ENCODE measurements at regions not wholly inside any gene's neighbourhood (a gene's known extent, or its start where the extent isn't known, plus 50 kb on each side); places are given as distances from the start of the nearest gene placed in this dataset.

DNA sequence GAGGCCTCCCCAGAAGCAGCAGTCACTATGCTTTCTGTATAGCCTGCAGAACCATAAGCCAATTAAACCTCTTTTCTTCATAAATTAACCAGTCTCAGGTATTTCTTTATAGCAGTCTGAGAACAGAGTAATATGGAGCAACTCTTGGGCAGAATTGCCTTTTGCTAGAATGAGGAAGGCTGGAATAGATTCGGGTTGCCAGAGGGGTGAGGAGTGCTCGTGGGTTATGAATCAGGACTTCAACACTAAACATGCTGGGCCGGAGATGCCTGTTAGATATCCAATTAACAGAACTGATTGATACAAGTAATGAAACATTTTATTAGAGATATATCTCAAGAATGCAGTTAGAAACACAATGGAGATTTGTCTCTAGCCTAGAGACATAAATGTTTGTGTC lies 140.9 kb upstream of the MAP3K1 start:
- no peaks in the 10 kb centered on the region for H3K9me3 ChIP-seq
- DNase-seq, result no peak
- peaks cover 0 to 11% (median 3%) of the 10 kb centered on the region in 4 donors for H3K4me1 ChIP-seq
- no peaks in the 10 kb centered on the region for H3K27me3 ChIP-seq
- TF ChIP-seq POLR2A (IDR thresholded peaks at IDR 0.05), result no peak
- TF ChIP-seq, protein P1, sequence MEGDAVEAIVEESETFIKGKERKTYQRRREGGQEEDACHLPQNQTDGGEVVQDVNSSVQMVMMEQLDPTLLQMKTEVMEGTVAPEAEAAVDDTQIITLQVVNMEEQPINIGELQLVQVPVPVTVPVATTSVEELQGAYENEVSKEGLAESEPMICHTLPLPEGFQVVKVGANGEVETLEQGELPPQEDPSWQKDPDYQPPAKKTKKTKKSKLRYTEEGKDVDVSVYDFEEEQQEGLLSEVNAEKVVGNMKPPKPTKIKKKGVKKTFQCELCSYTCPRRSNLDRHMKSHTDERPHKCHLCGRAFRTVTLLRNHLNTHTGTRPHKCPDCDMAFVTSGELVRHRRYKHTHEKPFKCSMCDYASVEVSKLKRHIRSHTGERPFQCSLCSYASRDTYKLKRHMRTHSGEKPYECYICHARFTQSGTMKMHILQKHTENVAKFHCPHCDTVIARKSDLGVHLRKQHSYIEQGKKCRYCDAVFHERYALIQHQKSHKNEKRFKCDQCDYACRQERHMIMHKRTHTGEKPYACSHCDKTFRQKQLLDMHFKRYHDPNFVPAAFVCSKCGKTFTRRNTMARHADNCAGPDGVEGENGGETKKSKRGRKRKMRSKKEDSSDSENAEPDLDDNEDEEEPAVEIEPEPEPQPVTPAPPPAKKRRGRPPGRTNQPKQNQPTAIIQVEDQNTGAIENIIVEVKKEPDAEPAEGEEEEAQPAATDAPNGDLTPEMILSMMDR (IDR thresholded peaks at IDR 0.05), result no peak
- H3K36me3 ChIP-seq, result no peaks in the 10 kb centered on the region
- no peak overlapping the region for H3K4me3 ChIP-seq
- no peak overlapping the region for H3K27ac ChIP-seq

DNA sequence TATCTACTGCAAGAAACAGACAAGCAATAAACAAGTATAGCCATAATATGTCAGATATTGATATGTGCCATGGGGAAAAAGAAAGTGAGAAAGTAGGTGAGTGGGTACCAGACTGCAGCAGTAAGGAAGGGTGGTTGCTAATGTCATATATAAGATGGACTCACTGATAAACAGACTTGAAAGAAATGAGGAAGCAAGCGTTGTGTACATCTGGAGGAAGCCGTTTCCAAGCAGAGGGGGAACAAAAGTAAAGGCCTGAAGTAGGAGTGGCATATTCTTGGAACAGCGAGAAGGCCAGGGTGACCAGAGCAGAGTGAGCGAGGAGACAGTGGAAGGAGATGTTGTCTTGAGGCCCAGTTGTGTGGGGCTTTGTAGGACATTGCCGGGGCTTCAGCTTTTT lies 142.2 kb upstream of the MAP3K1 start:
- H3K9me3 ChIP-seq, result no peaks in the 10 kb centered on the region
- TF ChIP-seq POLR2A (IDR thresholded peaks at IDR 0.05), result no peak
- TF ChIP-seq, protein P1 (IDR thresholded peaks at IDR 0.05), result no peak

DNA sequence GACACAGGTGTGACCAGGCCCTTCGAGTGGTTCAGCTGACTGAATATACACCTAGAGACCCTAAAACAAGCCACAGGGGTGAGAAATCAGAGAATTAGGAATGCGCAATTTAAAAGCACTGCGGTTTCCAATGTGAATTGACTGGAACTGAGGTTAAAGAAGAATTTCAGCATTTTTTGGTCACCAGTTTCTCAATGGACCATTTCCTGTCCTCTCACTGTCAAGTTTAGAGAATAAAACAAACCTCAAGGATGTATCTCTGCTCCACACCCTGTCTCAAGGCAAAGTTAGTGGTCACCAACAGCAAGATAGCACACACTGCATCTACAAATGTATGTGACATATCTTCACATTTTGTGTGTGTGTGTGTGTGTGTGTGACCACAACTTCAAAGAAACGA lies 143.8 kb upstream of the MAP3K1 start:
- H3K27me3 ChIP-seq, result no peaks in the 10 kb centered on the region
- TF ChIP-seq POLR2A (IDR thresholded peaks at IDR 0.05), result no peak
- TF ChIP-seq, protein P1 (IDR thresholded peaks at IDR 0.05), result no peak

More for the DNA sequence above, 142.2 kb upstream of the MAP3K1 start:
- Histone ChIP-seq H3K4me3 (no peak overlapping the region), H3K27ac (peak overlapping the region in 1 of 4 donors; percentile 20), H3K27me3 (no peaks in the 10 kb centered on the region), H3K36me3 (no peaks in the 10 kb centered on the region), H3K4me1 (peaks cover 0 to 11% (median 3%) of the 10 kb centered on the region in 4 donors)
- DNase-seq, result no peak

DNA sequence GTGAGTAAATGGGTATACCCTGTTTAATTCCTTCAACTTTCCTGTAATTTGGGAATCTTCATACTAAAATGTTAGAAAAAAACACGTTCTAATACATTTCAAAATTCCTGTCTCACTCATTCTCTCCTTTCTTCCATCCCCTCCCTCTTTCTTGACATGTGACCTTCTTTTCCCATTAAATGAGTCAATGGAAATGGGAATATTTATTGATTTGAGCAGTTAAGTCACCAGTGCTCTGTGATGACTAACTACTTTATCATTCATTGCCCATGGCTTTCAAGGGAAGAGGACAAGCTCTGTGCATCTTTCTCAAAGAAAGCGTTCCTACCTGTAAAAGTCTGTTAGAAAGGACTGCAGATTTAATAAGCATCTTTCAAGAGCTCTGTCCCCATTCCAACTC lies 144.4 kb upstream of the MAP3K1 start:
- Histone ChIP-seq H3K27ac (peak overlapping the region in 1 of 4 donors; percentile 81), H3K4me1 (peaks cover 0 to 6% (median 0%) of the 10 kb centered on the region in 4 donors), H3K27me3 (no peaks in the 10 kb centered on the region), H3K4me3 (no peak overlapping the region), H3K36me3 (no peaks in the 10 kb centered on the region), H3K9me3 (no peaks in the 10 kb centered on the region)
- TF ChIP-seq, protein P1 (IDR thresholded peaks at IDR 0.05), result no peak
- TF ChIP-seq POLR2A (IDR thresholded peaks at IDR 0.05), result no peak
- no peak for DNase-seq

More for the DNA sequence above, 143.8 kb upstream of the MAP3K1 start:
- H3K4me1 ChIP-seq, result peaks cover 0 to 6% (median under 1%) of the 10 kb centered on the region in 4 donors
- H3K9me3 ChIP-seq, result no peaks in the 10 kb centered on the region
- H3K36me3 ChIP-seq, result no peaks in the 10 kb centered on the region
- DNase-seq, result no peak
- peak overlapping the region in 1 of 4 donors; percentile 7 for H3K27ac ChIP-seq
- H3K4me3 ChIP-seq, result no peak overlapping the region

DNA sequence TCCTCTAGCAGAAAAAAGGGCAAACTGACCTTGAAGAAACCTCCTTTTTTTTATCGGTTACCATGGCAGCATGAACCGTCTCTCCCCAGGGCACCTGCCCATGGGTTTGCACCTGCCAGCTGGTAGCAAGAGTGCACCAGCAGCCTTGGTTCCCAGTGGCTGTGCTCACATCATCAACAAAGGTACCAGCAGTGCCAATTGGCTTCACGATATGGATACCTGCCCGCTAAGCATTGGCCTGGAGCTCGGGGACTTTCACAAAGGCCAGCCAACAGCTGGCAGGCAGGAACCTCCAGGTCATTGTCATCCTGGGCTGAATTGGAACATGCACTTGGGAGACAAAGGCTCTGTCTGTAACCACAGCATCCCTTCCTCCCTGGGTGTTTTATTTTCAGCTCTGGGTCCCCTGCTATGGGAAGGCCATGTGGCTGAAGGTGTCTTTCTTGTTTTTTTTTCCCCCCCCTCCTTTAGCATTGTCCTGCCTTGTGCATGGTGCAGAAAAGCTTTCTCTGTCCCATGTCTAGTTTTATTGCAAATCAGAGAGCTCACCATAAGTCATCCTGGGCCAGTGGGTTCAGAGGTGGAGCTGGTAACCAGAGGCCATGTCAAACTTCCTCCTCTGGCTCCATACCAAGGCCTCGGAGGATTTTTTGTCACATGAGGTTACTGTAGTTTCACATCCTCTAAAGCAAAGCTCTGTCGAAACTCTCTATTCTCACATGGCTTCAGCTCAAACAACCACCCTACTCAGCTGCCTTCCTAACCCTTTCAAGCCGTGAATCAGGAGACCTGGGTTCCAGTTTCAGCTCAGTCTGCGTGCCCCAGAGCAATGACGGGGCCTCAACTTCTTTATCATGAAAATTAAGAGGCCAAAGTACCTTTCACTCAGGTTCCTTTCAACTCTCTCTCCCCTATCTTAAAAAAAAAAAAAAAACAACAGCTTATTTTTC lies 145.5 kb upstream of the MAP3K1 start:
- H3K27ac ChIP-seq, result peak overlapping the region; percentile 28 to 81 (median 37)

More for the DNA sequence above, 145.5 kb upstream of the MAP3K1 start:
- H3K36me3 ChIP-seq, result no peaks in the 10 kb centered on the region
- H3K4me3 ChIP-seq, result no peak overlapping the region
- H3K9me3 ChIP-seq, result no peaks in the 10 kb centered on the region
- H3K27me3 ChIP-seq, result no peaks in the 10 kb centered on the region
- TF ChIP-seq POLR2A (IDR thresholded peaks at IDR 0.05), result no peak
- TF ChIP-seq, protein P1 (IDR thresholded peaks at IDR 0.05), result no peak
- peaks cover 0 to 6% (median 0%) of the 10 kb centered on the region in 4 donors for H3K4me1 ChIP-seq
- DNase-seq, result peak in 2 of 3 donors; percentile 77 to 89
